T-helper 17 cell (primary cell): ENCODE measurements at regions not wholly inside any gene's neighbourhood (a gene's known extent, or its start where the extent isn't known, plus 50 kb on each side); places are given as distances from the start of the nearest gene placed in this dataset.
A peak's percentile ranks its signal among the peaks of the same experiment; 100 is the strongest.
"Not testable (repeated sequence)": the region's sequence is repeated elsewhere in the genome, so short reads cannot be mapped to it uniquely, and the experiment has no call there.

Source experiments
- ATAC-seq: fragments of 150-1000 bp; cut with Tn5 transposase; 2 replicates; pipeline ENCODE4 v1.10.0; 2021; ENCODE audit warnings: mild to moderate bottlenecking, moderate library complexity
- DNase-seq, 3 donors: peaks; one replicate each; pipeline versions ENCODE4 v3.0.0 to v3.0.0-alpha.2; 2020 to 2021
- H3K9me3 ChIP-seq: one replicate; pipeline ENCODE4 v1.7.0; 2013; ENCODE audit warnings: low read length, mild to moderate bottlenecking; ENCODE audit not compliant: control insufficient read depth, poor library complexity, severe bottlenecking
- H3K27ac Mint-ChIP-seq: one replicate; pipeline ENCODE4 v1.8.0; 2022; ENCODE audit warnings: mild to moderate bottlenecking, moderate library complexity, mixed read lengths
- H3K27me3 Mint-ChIP-seq: one replicate; pipeline ENCODE4 v1.8.0; 2022; ENCODE audit warnings: mixed read lengths
- H3K36me3 Mint-ChIP-seq: one replicate; pipeline ENCODE4 v1.8.0; 2022; ENCODE audit warnings: low read depth, mixed read lengths
- H3K4me1 Mint-ChIP-seq: one replicate; pipeline ENCODE4 v1.8.0; 2022; ENCODE audit warnings: mild to moderate bottlenecking, mixed read lengths
- H3K4me3 Mint-ChIP-seq: one replicate; pipeline ENCODE4 v1.8.0; 2022; ENCODE audit warnings: mild to moderate bottlenecking, moderate library complexity, mixed read lengths

GRCh38 chr4:112801341-112801740 is 164.4 kb downstream of the LARP7 start:
- ATAC-seq: no peak
- peaks cover 36% of the 10 kb centered on the region for H3K27me3 Mint-ChIP-seq
- H3K9me3 ChIP-seq: no peaks in the 10 kb centered on the region
- no peak overlapping the region for H3K4me3 Mint-ChIP-seq
- H3K36me3 Mint-ChIP-seq: no peaks in the 10 kb centered on the region
- no peak for DNase-seq
- no peaks in the 10 kb centered on the region for H3K4me1 Mint-ChIP-seq
- H3K27ac Mint-ChIP-seq: no peak overlapping the region

- ATAC-seq (no peak), DNase-seq (no peak)
- H3K27ac Mint-ChIP-seq: no peak overlapping the region
- peaks cover 35% of the 10 kb centered on the region for H3K27me3 Mint-ChIP-seq
- no peak overlapping the region for H3K4me3 Mint-ChIP-seq
- no peaks in the 10 kb centered on the region for H3K4me1 Mint-ChIP-seq
- no peaks in the 10 kb centered on the region for H3K36me3 Mint-ChIP-seq
- H3K9me3 ChIP-seq: no peaks in the 10 kb centered on the region
Measured at GRCh38 chr4:112802780-112803179, 165.8 kb downstream of the LARP7 start.

GRCh38 chr4:112807083-112807482 is 170.1 kb downstream of the LARP7 start:
- peaks cover 26% of the 10 kb centered on the region for H3K27me3 Mint-ChIP-seq
- no peak overlapping the region for H3K27ac Mint-ChIP-seq
- no peaks in the 10 kb centered on the region for H3K4me1 Mint-ChIP-seq
- no peak for DNase-seq
- no peak overlapping the region for H3K4me3 Mint-ChIP-seq
- no peaks in the 10 kb centered on the region for H3K36me3 Mint-ChIP-seq
- H3K9me3 ChIP-seq: no peaks in the 10 kb centered on the region
- no peak for ATAC-seq

GRCh38 chr4:112808001-112808400 is 171.1 kb downstream of the LARP7 start:
- H3K9me3 ChIP-seq: no peaks in the 10 kb centered on the region
- Mint-ChIP-seq H3K27me3 (peaks cover 24% of the 10 kb centered on the region), H3K4me1 (no peaks in the 10 kb centered on the region), H3K36me3 (no peaks in the 10 kb centered on the region), H3K27ac (no peak overlapping the region), H3K4me3 (no peak overlapping the region)
- DNase-seq: no peak
- no peak for ATAC-seq

GRCh38 chr4:112813790-112814189 is 176.8 kb downstream of the LARP7 start:
- H3K27ac Mint-ChIP-seq: no peak overlapping the region
- H3K27me3 Mint-ChIP-seq: peaks cover 23% of the 10 kb centered on the region
- no peaks in the 10 kb centered on the region for H3K9me3 ChIP-seq
- no peaks in the 10 kb centered on the region for H3K36me3 Mint-ChIP-seq
- ATAC-seq: no peak
- no peak for DNase-seq
- H3K4me1 Mint-ChIP-seq: peaks cover 11% of the 10 kb centered on the region
- no peak overlapping the region for H3K4me3 Mint-ChIP-seq

- Mint-ChIP-seq H3K4me1 (peaks cover 13% of the 10 kb centered on the region), H3K4me3 (peak overlapping the region; percentile 72), H3K27me3 (peaks cover 42% of the 10 kb centered on the region), H3K36me3 (no peaks in the 10 kb centered on the region), H3K27ac (no peak overlapping the region)
- ATAC-seq (peak; percentile 65), DNase-seq (no peak)
- H3K9me3 ChIP-seq: no peaks in the 10 kb centered on the region
Measured at GRCh38 chr4:112817933-112818593, 181.1 kb downstream of the LARP7 start.

- H3K27me3 Mint-ChIP-seq: peaks cover 42% of the 10 kb centered on the region
- H3K9me3 ChIP-seq: no peaks in the 10 kb centered on the region
- no peak for ATAC-seq
- H3K4me1 Mint-ChIP-seq: peaks cover 13% of the 10 kb centered on the region
- peak overlapping the region; percentile 72 for H3K4me3 Mint-ChIP-seq
- no peak for DNase-seq
- no peaks in the 10 kb centered on the region for H3K36me3 Mint-ChIP-seq
- H3K27ac Mint-ChIP-seq: no peak overlapping the region
Measured at GRCh38 chr4:112818594-112818965, 181.6 kb downstream of the LARP7 start.

- H3K9me3 ChIP-seq: no peaks in the 10 kb centered on the region
- Mint-ChIP-seq H3K36me3 (no peaks in the 10 kb centered on the region), H3K27ac (no peak overlapping the region), H3K4me1 (peaks cover 13% of the 10 kb centered on the region), H3K4me3 (no peak overlapping the region), H3K27me3 (peaks cover 33% of the 10 kb centered on the region)
- ATAC-seq (no peak), DNase-seq (no peak)
Measured at GRCh38 chr4:112819729-112820128, 182.8 kb downstream of the LARP7 start.

GRCh38 chr4:112823156-112823555 is 186.2 kb downstream of the LARP7 start:
- Mint-ChIP-seq H3K27me3 (peaks cover 25% of the 10 kb centered on the region), H3K4me3 (no peak overlapping the region), H3K27ac (no peak overlapping the region), H3K36me3 (no peaks in the 10 kb centered on the region), H3K4me1 (peaks cover 7% of the 10 kb centered on the region)
- H3K9me3 ChIP-seq: no peaks in the 10 kb centered on the region
- DNase-seq (no peak), ATAC-seq (no peak)

GRCh38 chr4:112823606-112824005 is 186.7 kb downstream of the LARP7 start:
- no peak for ATAC-seq
- Mint-ChIP-seq H3K36me3 (no peaks in the 10 kb centered on the region), H3K4me1 (peaks cover 2% of the 10 kb centered on the region), H3K27ac (no peak overlapping the region), H3K27me3 (peaks cover 21% of the 10 kb centered on the region), H3K4me3 (no peak overlapping the region)
- no peak for DNase-seq
- no peaks in the 10 kb centered on the region for H3K9me3 ChIP-seq

GRCh38 chr4:112830753-112831386 is 193.9 kb downstream of the LARP7 start:
- no peak overlapping the region for H3K27ac Mint-ChIP-seq
- no peak for DNase-seq
- no peaks in the 10 kb centered on the region for H3K36me3 Mint-ChIP-seq
- no peak overlapping the region for H3K4me3 Mint-ChIP-seq
- no peak for ATAC-seq
- no peaks in the 10 kb centered on the region for H3K27me3 Mint-ChIP-seq
- H3K4me1 Mint-ChIP-seq: no peaks in the 10 kb centered on the region
- peaks cover 3% of the 10 kb centered on the region for H3K9me3 ChIP-seq

GRCh38 chr4:112832493-112832892 is 195.6 kb downstream of the LARP7 start:
- H3K4me3 Mint-ChIP-seq: no peak overlapping the region
- peaks cover 3% of the 10 kb centered on the region for H3K9me3 ChIP-seq
- no peak for ATAC-seq
- H3K27me3 Mint-ChIP-seq: no peaks in the 10 kb centered on the region
- DNase-seq: no peak
- H3K36me3 Mint-ChIP-seq: no peaks in the 10 kb centered on the region
- H3K27ac Mint-ChIP-seq: no peak overlapping the region
- H3K4me1 Mint-ChIP-seq: no peaks in the 10 kb centered on the region

- H3K4me3 Mint-ChIP-seq: no peak overlapping the region
- H3K27me3 Mint-ChIP-seq: peaks cover 12% of the 10 kb centered on the region
- H3K27ac Mint-ChIP-seq: no peak overlapping the region
- ATAC-seq (no peak), DNase-seq (no peak)
- H3K4me1 Mint-ChIP-seq: no peaks in the 10 kb centered on the region
- peaks cover 3% of the 10 kb centered on the region for H3K9me3 ChIP-seq
- H3K36me3 Mint-ChIP-seq: no peaks in the 10 kb centered on the region
Measured at GRCh38 chr4:112836895-112837294, 200.0 kb downstream of the LARP7 start.

GRCh38 chr4:112838015-112838414 is 201.1 kb downstream of the LARP7 start:
- not testable (repeated sequence) for H3K4me3 Mint-ChIP-seq, H3K36me3 Mint-ChIP-seq, H3K9me3 ChIP-seq, H3K27ac Mint-ChIP-seq, DNase-seq, H3K4me1 Mint-ChIP-seq, ATAC-seq
- peaks cover 12% of the 10 kb centered on the region for H3K27me3 Mint-ChIP-seq
